WTC11 (cell line): ENCODE measurements at regions not wholly inside any gene's neighbourhood (a gene's known extent, or its start where the extent isn't known, plus 50 kb on each side); places are given as distances from the start of the nearest gene placed in this dataset.

Experiments used
- ATAC-seq: fragments of 200-7000 bp; cut with Tn5 transposase; 2 replicates; pipeline ENCODE4 v1.10.0; 2021; ENCODE audit warnings: mild to moderate bottlenecking, moderate library complexity
- CTCF ChIA-PET: fragments of 300-600 bp; sonication (Branson Sonifier 250); formaldehyde crosslinking; loops from one replicate; lab custom pipeline; 2021; ENCODE audit warnings: antibody characterized with exemption; lab: Charles Lee
- POLR2A ChIA-PET: fragments of 350-600 bp; sonication (Branson Sonifier 250); formaldehyde crosslinking; loops from one replicate; lab custom pipeline; 2021; ENCODE audit warnings: antibody characterized with exemption; lab: Charles Lee
- DNase-seq: peaks from one replicate; pipeline ENCODE4 v3.0.0; 2021; ENCODE audit warnings: low spot score
- H3K27ac Mint-ChIP-seq: 2 replicates; pipeline ENCODE4 v1.8.0; 2021; ENCODE audit warnings: mixed read lengths
- H3K27me3 Mint-ChIP-seq: 2 replicates; pipeline ENCODE4 v1.8.0; 2021; ENCODE audit warnings: low read depth, mild to moderate bottlenecking, moderate library complexity, mixed read lengths
- H3K36me3 Mint-ChIP-seq: 2 replicates; pipeline ENCODE4 v1.8.0; 2021; ENCODE audit warnings: mixed read lengths
- H3K4me1 Mint-ChIP-seq: 2 replicates; pipeline ENCODE4 v1.8.0; 2022; ENCODE audit warnings: mixed read lengths
- H3K4me3 Mint-ChIP-seq: 2 replicates; pipeline ENCODE4 v1.8.0; 2021; ENCODE audit warnings: mild to moderate bottlenecking, moderate library complexity, mixed read lengths
- H3K9me3 Mint-ChIP-seq: 2 replicates; pipeline ENCODE4 v1.8.0; 2021; ENCODE audit warnings: mixed read lengths
- CREB1 ChIP-seq: sonication (generic); formaldehyde crosslinking; IDR thresholded peaks from 2 replicates; pipeline ENCODE4 v1.8.0; 2023; ENCODE audit warnings: mild to moderate bottlenecking, missing genetic modification reagents
- E2F4 ChIP-seq: sonication (generic); formaldehyde crosslinking; IDR thresholded peaks from 2 replicates; pipeline ENCODE4 v1.8.1; 2022; ENCODE audit warnings: low read depth, mild to moderate bottlenecking, moderate library complexity, missing genetic modification reagents, borderline replicate concordance
- ESRRA ChIP-seq: sonication (generic); formaldehyde crosslinking; IDR thresholded peaks from 2 replicates; pipeline ENCODE4 v1.8.1; 2022; ENCODE audit warnings: mild to moderate bottlenecking, missing genetic modification reagents, borderline replicate concordance
- GTF2I ChIP-seq: fragments of 250-450 bp; sonication (Bioruptor Pico); conservative IDR thresholded peaks from 2 replicates; pipeline ENCODE4 v1.4.0; 2021; ENCODE audit warnings: mild to moderate bottlenecking
- JAZF1 ChIP-seq: fragments of 250-450 bp; sonication (Bioruptor Pico); IDR thresholded peaks from 2 replicates; pipeline ENCODE4 v1.9.0; 2021; ENCODE audit warnings: moderate library complexity, mild to moderate bottlenecking, inconsistent platforms
- NFATC4 ChIP-seq: fragments of 250-450 bp; sonication (Bioruptor Pico); IDR thresholded peaks from 2 replicates; pipeline ENCODE4 v1.9.0; 2021; ENCODE audit warnings: mild to moderate bottlenecking
- SP1 ChIP-seq: sonication (generic); formaldehyde crosslinking; conservative IDR thresholded peaks from 2 replicates; pipeline ENCODE4 v1.8.1; 2022; ENCODE audit warnings: missing genetic modification reagents
- TEAD1 ChIP-seq: sonication (generic); formaldehyde crosslinking; IDR thresholded peaks from 2 replicates; pipeline ENCODE4 v1.8.0; 2022; ENCODE audit warnings: mild to moderate bottlenecking, missing genetic modification reagents
- TEAD4 ChIP-seq: sonication (generic); formaldehyde crosslinking; IDR thresholded peaks from 2 replicates; pipeline ENCODE4 v1.8.0; 2022; ENCODE audit warnings: mild to moderate bottlenecking, missing genetic modification reagents
- USF2 ChIP-seq: sonication (generic); formaldehyde crosslinking; IDR thresholded peaks from 2 replicates; pipeline ENCODE4 v1.8.1; 2023; ENCODE audit warnings: mild to moderate bottlenecking, missing genetic modification reagents, moderate library complexity
- ZNF232 ChIP-seq: sonication (generic); formaldehyde crosslinking; IDR thresholded peaks from 2 replicates; pipeline ENCODE4 v1.8.0; 2022; ENCODE audit warnings: mild to moderate bottlenecking, missing genetic modification reagents
- ZNF263 ChIP-seq: sonication (generic); formaldehyde crosslinking; IDR thresholded peaks from 2 replicates; pipeline ENCODE4 v1.8.1; 2022; ENCODE audit warnings: low read depth, mild to moderate bottlenecking, moderate library complexity, missing genetic modification reagents
- ZNF416 ChIP-seq: fragments of 250-450 bp; sonication (Bioruptor Pico); IDR thresholded peaks from 2 replicates; pipeline ENCODE4 v1.9.0; 2021; ENCODE audit warnings: mild to moderate bottlenecking, inconsistent platforms
- ZNF423 ChIP-seq: fragments of 250-450 bp; sonication (Bioruptor Pico); IDR thresholded peaks from 2 replicates; pipeline ENCODE4 v2.1.2; 2022; ENCODE audit warnings: mild to moderate bottlenecking, moderate library complexity
- TF ChIP-seq, protein P1 (sequence below): sonication (generic); formaldehyde crosslinking; IDR thresholded peaks from 2 replicates; pipeline ENCODE4 v1.8.1; 2023; ENCODE audit warnings: mild to moderate bottlenecking, missing genetic modification reagents, borderline replicate concordance
- TF ChIP-seq, protein P2 (sequence below): sonication (generic); formaldehyde crosslinking; IDR thresholded peaks from 2 replicates; pipeline ENCODE4 v1.8.0; 2022; ENCODE audit warnings: mild to moderate bottlenecking, missing genetic modification reagents
- TF ChIP-seq, protein P3 (sequence below): sonication (generic); formaldehyde crosslinking; IDR thresholded peaks from 2 replicates; pipeline ENCODE4 v1.8.0; 2022; ENCODE audit warnings: missing genetic modification reagents

DNA sequence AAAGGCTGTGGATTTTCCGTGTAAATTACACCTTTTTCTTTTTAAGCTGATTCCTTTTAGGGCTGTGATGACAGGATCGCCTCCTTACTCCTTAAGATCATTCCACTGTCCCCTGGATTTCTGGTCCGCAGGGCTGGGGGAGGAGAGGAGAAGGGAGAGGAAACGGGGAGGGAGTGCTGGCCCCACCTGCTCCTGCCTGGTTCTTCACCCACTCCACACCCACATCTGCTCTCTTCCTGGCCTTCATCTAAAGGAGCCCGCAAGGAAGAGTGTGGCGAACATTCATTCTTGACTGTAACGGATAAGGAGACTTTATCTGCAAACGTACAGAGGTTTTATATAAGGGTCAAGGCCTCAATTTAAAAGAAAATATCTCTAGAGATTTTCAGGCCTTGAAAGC lies 242.0 kb downstream of the RHOU start:
- Mint-ChIP-seq H3K36me3 (no peaks in the 10 kb centered on the region), H3K4me1 (peaks cover 49% of the 10 kb centered on the region), H3K27ac (no peak overlapping the region), H3K4me3 (no peak overlapping the region), H3K27me3 (no peaks in the 10 kb centered on the region; the same call in 1 of the 2 replicates), H3K9me3 (no peaks in the 10 kb centered on the region)
- DNase-seq (no peak), ATAC-seq (no peak)
- POLR2A ChIA-PET, result no interaction called here
- CTCF ChIA-PET, result no interaction called here
- TF ChIP-seq SP1 (CRISPR knock-in tag), result no peak
- no peak for TF ChIP-seq ZNF423
- TF ChIP-seq, protein P1, sequence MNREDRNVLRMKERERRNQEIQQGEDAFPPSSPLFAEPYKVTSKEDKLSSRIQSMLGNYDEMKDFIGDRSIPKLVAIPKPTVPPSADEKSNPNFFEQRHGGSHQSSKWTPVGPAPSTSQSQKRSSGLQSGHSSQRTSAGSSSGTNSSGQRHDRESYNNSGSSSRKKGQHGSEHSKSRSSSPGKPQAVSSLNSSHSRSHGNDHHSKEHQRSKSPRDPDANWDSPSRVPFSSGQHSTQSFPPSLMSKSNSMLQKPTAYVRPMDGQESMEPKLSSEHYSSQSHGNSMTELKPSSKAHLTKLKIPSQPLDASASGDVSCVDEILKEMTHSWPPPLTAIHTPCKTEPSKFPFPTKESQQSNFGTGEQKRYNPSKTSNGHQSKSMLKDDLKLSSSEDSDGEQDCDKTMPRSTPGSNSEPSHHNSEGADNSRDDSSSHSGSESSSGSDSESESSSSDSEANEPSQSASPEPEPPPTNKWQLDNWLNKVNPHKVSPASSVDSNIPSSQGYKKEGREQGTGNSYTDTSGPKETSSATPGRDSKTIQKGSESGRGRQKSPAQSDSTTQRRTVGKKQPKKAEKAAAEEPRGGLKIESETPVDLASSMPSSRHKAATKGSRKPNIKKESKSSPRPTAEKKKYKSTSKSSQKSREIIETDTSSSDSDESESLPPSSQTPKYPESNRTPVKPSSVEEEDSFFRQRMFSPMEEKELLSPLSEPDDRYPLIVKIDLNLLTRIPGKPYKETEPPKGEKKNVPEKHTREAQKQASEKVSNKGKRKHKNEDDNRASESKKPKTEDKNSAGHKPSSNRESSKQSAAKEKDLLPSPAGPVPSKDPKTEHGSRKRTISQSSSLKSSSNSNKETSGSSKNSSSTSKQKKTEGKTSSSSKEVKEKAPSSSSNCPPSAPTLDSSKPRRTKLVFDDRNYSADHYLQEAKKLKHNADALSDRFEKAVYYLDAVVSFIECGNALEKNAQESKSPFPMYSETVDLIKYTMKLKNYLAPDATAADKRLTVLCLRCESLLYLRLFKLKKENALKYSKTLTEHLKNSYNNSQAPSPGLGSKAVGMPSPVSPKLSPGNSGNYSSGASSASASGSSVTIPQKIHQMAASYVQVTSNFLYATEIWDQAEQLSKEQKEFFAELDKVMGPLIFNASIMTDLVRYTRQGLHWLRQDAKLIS, result no peak
- TF ChIP-seq TEAD4 (CRISPR knock-in tag), result no peak
- TF ChIP-seq E2F4 (CRISPR knock-in tag), result no peak
- TF ChIP-seq, protein P2, sequence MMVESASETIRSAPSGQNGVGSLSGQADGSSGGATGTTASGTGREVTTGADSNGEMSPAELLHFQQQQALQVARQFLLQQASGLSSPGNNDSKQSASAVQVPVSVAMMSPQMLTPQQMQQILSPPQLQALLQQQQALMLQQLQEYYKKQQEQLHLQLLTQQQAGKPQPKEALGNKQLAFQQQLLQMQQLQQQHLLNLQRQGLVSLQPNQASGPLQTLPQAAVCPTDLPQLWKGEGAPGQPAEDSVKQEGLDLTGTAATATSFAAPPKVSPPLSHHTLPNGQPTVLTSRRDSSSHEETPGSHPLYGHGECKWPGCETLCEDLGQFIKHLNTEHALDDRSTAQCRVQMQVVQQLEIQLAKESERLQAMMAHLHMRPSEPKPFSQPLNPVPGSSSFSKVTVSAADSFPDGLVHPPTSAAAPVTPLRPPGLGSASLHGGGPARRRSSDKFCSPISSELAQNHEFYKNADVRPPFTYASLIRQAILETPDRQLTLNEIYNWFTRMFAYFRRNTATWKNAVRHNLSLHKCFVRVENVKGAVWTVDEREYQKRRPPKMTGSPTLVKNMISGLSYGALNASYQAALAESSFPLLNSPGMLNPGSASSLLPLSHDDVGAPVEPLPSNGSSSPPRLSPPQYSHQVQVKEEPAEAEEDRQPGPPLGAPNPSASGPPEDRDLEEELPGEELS (CRISPR knock-in tag), result no peak
- TF ChIP-seq GTF2I, result no peak
- no peak for TF ChIP-seq CREB1 (CRISPR knock-in tag)
- no peak for TF ChIP-seq ZNF416 (CRISPR knock-in tag)
- TF ChIP-seq ESRRA (CRISPR knock-in tag), result no peak
- TF ChIP-seq TEAD1 (CRISPR knock-in tag), result no peak
- no peak for TF ChIP-seq ZNF263
- no peak for TF ChIP-seq ZNF232 (CRISPR knock-in tag)
- no peak for TF ChIP-seq JAZF1
- TF ChIP-seq, protein P3, sequence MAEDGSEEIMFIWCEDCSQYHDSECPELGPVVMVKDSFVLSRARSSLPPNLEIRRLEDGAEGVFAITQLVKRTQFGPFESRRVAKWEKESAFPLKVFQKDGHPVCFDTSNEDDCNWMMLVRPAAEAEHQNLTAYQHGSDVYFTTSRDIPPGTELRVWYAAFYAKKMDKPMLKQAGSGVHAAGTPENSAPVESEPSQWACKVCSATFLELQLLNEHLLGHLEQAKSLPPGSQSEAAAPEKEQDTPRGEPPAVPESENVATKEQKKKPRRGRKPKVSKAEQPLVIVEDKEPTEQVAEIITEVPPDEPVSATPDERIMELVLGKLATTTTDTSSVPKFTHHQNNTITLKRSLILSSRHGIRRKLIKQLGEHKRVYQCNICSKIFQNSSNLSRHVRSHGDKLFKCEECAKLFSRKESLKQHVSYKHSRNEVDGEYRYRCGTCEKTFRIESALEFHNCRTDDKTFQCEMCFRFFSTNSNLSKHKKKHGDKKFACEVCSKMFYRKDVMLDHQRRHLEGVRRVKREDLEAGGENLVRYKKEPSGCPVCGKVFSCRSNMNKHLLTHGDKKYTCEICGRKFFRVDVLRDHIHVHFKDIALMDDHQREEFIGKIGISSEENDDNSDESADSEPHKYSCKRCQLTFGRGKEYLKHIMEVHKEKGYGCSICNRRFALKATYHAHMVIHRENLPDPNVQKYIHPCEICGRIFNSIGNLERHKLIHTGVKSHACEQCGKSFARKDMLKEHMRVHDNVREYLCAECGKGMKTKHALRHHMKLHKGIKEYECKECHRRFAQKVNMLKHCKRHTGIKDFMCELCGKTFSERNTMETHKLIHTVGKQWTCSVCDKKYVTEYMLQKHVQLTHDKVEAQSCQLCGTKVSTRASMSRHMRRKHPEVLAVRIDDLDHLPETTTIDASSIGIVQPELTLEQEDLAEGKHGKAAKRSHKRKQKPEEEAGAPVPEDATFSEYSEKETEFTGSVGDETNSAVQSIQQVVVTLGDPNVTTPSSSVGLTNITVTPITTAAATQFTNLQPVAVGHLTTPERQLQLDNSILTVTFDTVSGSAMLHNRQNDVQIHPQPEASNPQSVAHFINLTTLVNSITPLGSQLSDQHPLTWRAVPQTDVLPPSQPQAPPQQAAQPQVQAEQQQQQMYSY (CRISPR knock-in tag), result no peak
- no peak for TF ChIP-seq NFATC4
- no peak for TF ChIP-seq USF2 (CRISPR knock-in tag)
